Trophoblast cell (in vitro differentiated cells and primary cell): ENCODE measurements at regions not wholly inside any gene's neighbourhood (a gene's known extent, or its start where the extent isn't known, plus 50 kb on each side); places are given as distances from the start of the nearest gene placed in this dataset.
"Not testable (repeated sequence)": the region's sequence is repeated elsewhere in the genome, so short reads cannot be mapped to it uniquely, and the experiment has no call there.

Experiments used
- DNase-seq, 2 donors: peaks; one replicate each; pipeline ENCODE4 v3.0.0-alpha.2; 2016
- H2AFZ ChIP-seq: 2 replicates; pipeline ENCODE4 v1.6.1; 2013; ENCODE audit warnings: low read length, moderate library complexity, mild to moderate bottlenecking; ENCODE audit not compliant: insufficient read depth, poor library complexity
- H2AK5ac ChIP-seq: 2 replicates; pipeline ENCODE4 v1.6.1; 2013; ENCODE audit warnings: mild to moderate bottlenecking, low read length
- H2BK120ac ChIP-seq: 2 replicates; pipeline ENCODE4 v1.6.1; 2013; ENCODE audit warnings: low read length, mild to moderate bottlenecking, moderate library complexity; ENCODE audit not compliant: insufficient read depth, poor library complexity
- H2BK12ac ChIP-seq: 2 replicates; pipeline ENCODE4 v1.6.1; 2013; ENCODE audit warnings: mild to moderate bottlenecking, low read length, moderate library complexity
- H2BK5ac ChIP-seq: 2 replicates; pipeline ENCODE4 v1.6.1; 2013; ENCODE audit warnings: low read length, low read depth, moderate library complexity, mild to moderate bottlenecking; ENCODE audit not compliant: poor library complexity
- H3K14ac ChIP-seq: 2 replicates; pipeline ENCODE4 v1.6.1; 2013; ENCODE audit warnings: mild to moderate bottlenecking, low read length
- H3K18ac ChIP-seq: 2 replicates; pipeline ENCODE4 v1.6.1; 2013; ENCODE audit warnings: mild to moderate bottlenecking, low read length
- H3K23ac ChIP-seq: 2 replicates; pipeline ENCODE4 v1.6.1; 2013; ENCODE audit warnings: low read length
- H3K27ac ChIP-seq: 2 replicates; pipeline ENCODE4 v1.5.1; 2013; ENCODE audit warnings: low read depth, mild to moderate bottlenecking, inconsistent platforms, low read length, moderate library complexity
- H3K27me3 ChIP-seq: 2 replicates; pipeline ENCODE4 v1.6.1; 2013; ENCODE audit warnings: inconsistent platforms, mild to moderate bottlenecking, low read length, moderate library complexity; ENCODE audit not compliant: insufficient read depth
- H3K36me3 ChIP-seq, 2 experiments: 1 replicate in 1 of 2; 2 replicates in 1 of 2; pipeline ENCODE4 v1.6.1; 2013; ENCODE audit warnings: low read length in 2 of 2, mild to moderate bottlenecking in 2 of 2, moderate library complexity in 1 of 2; ENCODE audit not compliant: insufficient read depth in 2 of 2, control insufficient read depth in 1 of 2
- H3K4ac ChIP-seq: 2 replicates; pipeline ENCODE4 v1.6.1; 2013; ENCODE audit warnings: low read depth, mild to moderate bottlenecking, low read length, moderate library complexity
- H3K4me1 ChIP-seq, 2 experiments: 1 replicate in 1 of 2; 2 replicates in 1 of 2; pipeline ENCODE4 v1.6.1; 2013; ENCODE audit warnings: low read length in 2 of 2, mild to moderate bottlenecking in 2 of 2, moderate library complexity in 1 of 2; ENCODE audit not compliant: insufficient read depth in 2 of 2, control insufficient read depth in 1 of 2
- H3K4me2 ChIP-seq: 2 replicates; pipeline ENCODE4 v1.6.1; 2013; ENCODE audit warnings: inconsistent platforms, mild to moderate bottlenecking, low read length, moderate library complexity
- H3K4me3 ChIP-seq: 2 replicates; pipeline ENCODE4 v1.5.1; 2013; ENCODE audit warnings: mild to moderate bottlenecking, low read depth, low read length, inconsistent platforms
- H3K79me1 ChIP-seq: one replicate; pipeline ENCODE4 v1.6.1; 2013; ENCODE audit warnings: low read length
- H3K79me2 ChIP-seq: 2 replicates; pipeline ENCODE4 v1.6.1; 2013; ENCODE audit warnings: low read length, mild to moderate bottlenecking; ENCODE audit not compliant: control insufficient read depth, insufficient read depth, poor library complexity
- H3K9ac ChIP-seq: 2 replicates; pipeline ENCODE4 v1.6.1; 2013; ENCODE audit warnings: mild to moderate bottlenecking, low read length
- H3K9me3 ChIP-seq: 2 replicates; pipeline ENCODE4 v1.6.1; 2013; ENCODE audit warnings: low read depth, mild to moderate bottlenecking, control low read depth, inconsistent platforms, low read length; ENCODE audit not compliant: insufficient read depth
- H4K12ac ChIP-seq: 2 replicates; pipeline ENCODE4 v1.6.1; 2013; ENCODE audit warnings: low read depth, mild to moderate bottlenecking, low read length, moderate library complexity
- H4K8ac ChIP-seq: 2 replicates; pipeline ENCODE4 v1.6.1; 2013; ENCODE audit warnings: low read depth, mild to moderate bottlenecking, low read length, moderate library complexity
- H4K91ac ChIP-seq: one replicate; pipeline ENCODE4 v1.6.1; 2013; ENCODE audit warnings: low read depth, mild to moderate bottlenecking, low read length, moderate library complexity
- WGBS: extraction: QIAGEN DNeasy Blood & Tissue Kit; methylation state at CpG from one replicate; pipeline ENCODE4 v1.1.7; 2013; ENCODE audit warnings: missing lambda C conversion rate; ENCODE audit not compliant: insufficient read length, insufficient coverage; ENCODE audit errors: extremely low coverage; 5-methylcytosine and 5-hydroxymethylcytosine counted together

- Histone ChIP-seq H2AK5ac (no peak overlapping the region), H3K4me3 (no peak overlapping the region), H3K9me3 (peaks cover 2% of the 10 kb centered on the region), H3K9ac (no peak overlapping the region), H3K79me2 (no peaks in the 10 kb centered on the region), H3K4me2 (no peak overlapping the region), H3K27me3 (no peaks in the 10 kb centered on the region), H2AFZ (no peak overlapping the region), H3K4me1 (no peaks in the 10 kb centered on the region), H2BK5ac (no peak overlapping the region), H4K91ac (no peak overlapping the region), H3K4ac (no peak overlapping the region), H3K79me1 (no peaks in the 10 kb centered on the region), H4K12ac (no peak overlapping the region), H3K36me3 (no peaks in the 10 kb centered on the region), H3K23ac (no peak overlapping the region), H3K27ac (no peak overlapping the region), H2BK12ac (no peak overlapping the region), H2BK120ac (no peak overlapping the region), H4K8ac (no peak overlapping the region), H3K18ac (no peak overlapping the region), H3K14ac (no peak overlapping the region)
- no peak for DNase-seq
- no CpG with 5 or more reads among the region's 2 CpGs for WGBS
These were observed 68.2 kb downstream of the ATP23 start for GRCh38 chr12:58009405-58010195.

- H3K14ac ChIP-seq: no peak overlapping the region
- peaks cover 2% of the 10 kb centered on the region for H3K9me3 ChIP-seq
- no peaks in the 10 kb centered on the region for H3K4me1 ChIP-seq
- H3K4me3 ChIP-seq: no peak overlapping the region
- no peaks in the 10 kb centered on the region for H3K36me3 ChIP-seq
- H3K4ac ChIP-seq: no peak overlapping the region
- H3K9ac ChIP-seq: no peak overlapping the region
- no peak overlapping the region for H4K12ac ChIP-seq
- no peak overlapping the region for H3K4me2 ChIP-seq
- H2AK5ac ChIP-seq: no peak overlapping the region
- H2AFZ ChIP-seq: no peak overlapping the region
- no CpG with 5 or more reads among the region's 1 CpG for WGBS
- H3K79me2 ChIP-seq: no peaks in the 10 kb centered on the region
- H2BK12ac ChIP-seq: no peak overlapping the region
- H3K23ac ChIP-seq: no peak overlapping the region
- no peak overlapping the region for H2BK120ac ChIP-seq
- no peak overlapping the region for H2BK5ac ChIP-seq
- no peak overlapping the region for H3K27ac ChIP-seq
- DNase-seq: no peak
- no peaks in the 10 kb centered on the region for H3K79me1 ChIP-seq
- H3K18ac ChIP-seq: no peak overlapping the region
- H4K91ac ChIP-seq: no peak overlapping the region
- no peaks in the 10 kb centered on the region for H3K27me3 ChIP-seq
- H4K8ac ChIP-seq: no peak overlapping the region
These were observed 70.3 kb downstream of the ATP23 start for GRCh38 chr12:58011676-58012075.

GRCh38 chr12:58022379-58023020 lies 81.1 kb downstream of the ATP23 start:
- not testable (repeated sequence) for DNase-seq, H3K9me3 ChIP-seq, H3K18ac ChIP-seq, H3K27ac ChIP-seq, H2AFZ ChIP-seq, H2BK12ac ChIP-seq, H3K79me2 ChIP-seq, H4K12ac ChIP-seq, H3K4me1 ChIP-seq, H3K27me3 ChIP-seq, H2AK5ac ChIP-seq, H3K79me1 ChIP-seq, H3K4me3 ChIP-seq, H3K4ac ChIP-seq, H3K9ac ChIP-seq, H3K23ac ChIP-seq, H3K36me3 ChIP-seq, H2BK120ac ChIP-seq, H4K91ac ChIP-seq, H3K4me2 ChIP-seq, H4K8ac ChIP-seq, H3K14ac ChIP-seq, H2BK5ac ChIP-seq
- WGBS: no CpG with 5 or more reads among the region's 6 CpGs

- Histone ChIP-seq H4K8ac (no peak overlapping the region), H2BK120ac (no peak overlapping the region), H3K9ac (no peak overlapping the region), H3K18ac (no peak overlapping the region), H2AK5ac (no peak overlapping the region), H4K91ac (no peak overlapping the region), H3K4me2 (no peak overlapping the region), H3K79me1 (no peaks in the 10 kb centered on the region), H3K79me2 (no peaks in the 10 kb centered on the region), H3K14ac (no peak overlapping the region), H2AFZ (no peak overlapping the region), H3K27me3 (no peaks in the 10 kb centered on the region), H2BK5ac (no peak overlapping the region), H3K4me1 (no peaks in the 10 kb centered on the region), H4K12ac (no peak overlapping the region), H3K4ac (no peak overlapping the region), H3K4me3 (no peak overlapping the region), H3K27ac (no peak overlapping the region), H3K23ac (no peak overlapping the region), H2BK12ac (no peak overlapping the region), H3K9me3 (peaks cover 4% of the 10 kb centered on the region), H3K36me3 (no peaks in the 10 kb centered on the region)
- DNase-seq: no peak
These were observed 84.1 kb downstream of the ATP23 start for GRCh38 chr12:58025431-58025830.
